Neuronal stem cell (in vitro differentiated cells): ENCODE measurements at regions not wholly inside any gene's neighbourhood (a gene's known extent, or its start where the extent isn't known, plus 50 kb on each side); places are given as distances from the start of the nearest gene placed in this dataset. TPM values are rescaled to one million over a fixed set of nuclear protein-coding genes. Genes with fewer than 3 reads are reported as not detected.

Experiments used
- small RNA-seq: library from polyadenylated mRNA; stranded (forward); fragments of <200 nt; extraction: miRNeasy Mini kit (QIAGEN cat#:217004); gene quantifications from one replicate; pipeline ENCODE3, GENCODE V24; 2013; ENCODE audit not compliant: insufficient read depth

Small RNA genes in the stretch of these regions (small RNA-seq; reads per million reads assigned to genes)
- gene RF00157 = not detected
- gene RNA5SP349 = not detected
- gene RNU6-654P = not detected
